ENCODE measurements at regions not wholly inside any gene's neighbourhood (a gene's known extent, or its start where the extent isn't known, plus 50 kb on each side); places are given as distances from the start of the nearest gene placed in this dataset.

DNA sequence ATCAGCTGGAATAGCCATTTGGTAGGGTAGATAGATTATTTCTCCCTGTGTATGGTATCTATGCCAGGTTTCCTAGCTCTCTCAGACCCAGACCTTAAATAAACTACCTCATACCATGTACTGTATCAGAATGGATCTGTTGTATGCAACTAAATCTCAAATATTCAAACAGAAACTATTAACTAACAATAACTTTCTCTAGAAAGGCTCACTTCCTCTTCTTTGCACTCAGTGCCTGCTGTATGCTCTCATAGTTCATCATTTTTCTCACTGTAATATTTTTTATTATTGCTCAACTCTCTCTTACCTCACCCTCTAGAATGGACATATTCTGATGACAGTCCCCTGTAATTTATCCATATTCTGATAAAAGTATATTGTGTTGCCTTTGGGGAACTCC, 182.4 kb downstream of the TOX3 start:
- TF ChIP-seq POLR2A (IDR thresholded peaks at IDR 0.05) = no peak
- TF ChIP-seq CTCF (IDR thresholded peaks at IDR 0.05) = no peak
- DNase-seq (no peak), ATAC-seq (no peak)
- Histone ChIP-seq H3K4me1 (no peaks in the 10 kb centered on the region), H3K4me3 (no peak overlapping the region), H3K36me3 (replicated peaks in 1 of 2; ENCODE audit: insufficient read depth in 1 of 2, low read depth in 2 of 2) (no peaks in the 10 kb centered on the region), H3K9me3 (no peaks in the 10 kb centered on the region), H3K27me3 (no peaks in the 10 kb centered on the region), H3K27ac (no peak overlapping the region)
- intact Hi-C loops (cut with DNase I) = no loop called here

DNA sequence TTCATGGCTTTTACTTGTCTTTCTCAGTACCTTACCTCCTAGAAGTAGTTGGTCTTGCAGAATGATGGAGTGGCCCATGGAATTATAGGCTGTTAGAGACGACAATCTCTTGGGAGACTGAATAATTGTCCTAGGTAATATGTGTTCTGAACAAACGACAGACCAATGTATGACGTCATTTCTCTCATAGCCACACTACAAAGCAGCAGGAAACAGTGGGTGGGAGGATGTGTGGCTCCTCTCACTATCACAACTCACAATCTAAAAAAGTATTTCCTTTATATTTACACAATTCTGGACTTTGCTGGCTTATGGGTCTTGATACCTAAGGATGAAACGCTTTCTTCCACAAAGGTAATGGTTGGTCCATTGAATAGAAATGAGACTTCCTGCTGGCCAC, 183.9 kb downstream of the TOX3 start:
- Histone ChIP-seq H3K36me3 (replicated peaks in 1 of 2; ENCODE audit: insufficient read depth in 1 of 2, low read depth in 2 of 2) (no peaks in the 10 kb centered on the region), H3K4me3 (no peak overlapping the region), H3K4me1 (no peaks in the 10 kb centered on the region), H3K9me3 (no peaks in the 10 kb centered on the region), H3K27me3 (no peaks in the 10 kb centered on the region), H3K27ac (no peak overlapping the region)
- WGBS, 2 donors = 63 to 66% methylated on average over 4 of the region's 4 CpGs
- TF ChIP-seq POLR2A (IDR thresholded peaks at IDR 0.05) = no peak
- no peak for TF ChIP-seq CTCF (IDR thresholded peaks at IDR 0.05)
- intact Hi-C loops (cut with DNase I) = no loop called here
- ATAC-seq = no peak
- DNase-seq = no peak

DNA sequence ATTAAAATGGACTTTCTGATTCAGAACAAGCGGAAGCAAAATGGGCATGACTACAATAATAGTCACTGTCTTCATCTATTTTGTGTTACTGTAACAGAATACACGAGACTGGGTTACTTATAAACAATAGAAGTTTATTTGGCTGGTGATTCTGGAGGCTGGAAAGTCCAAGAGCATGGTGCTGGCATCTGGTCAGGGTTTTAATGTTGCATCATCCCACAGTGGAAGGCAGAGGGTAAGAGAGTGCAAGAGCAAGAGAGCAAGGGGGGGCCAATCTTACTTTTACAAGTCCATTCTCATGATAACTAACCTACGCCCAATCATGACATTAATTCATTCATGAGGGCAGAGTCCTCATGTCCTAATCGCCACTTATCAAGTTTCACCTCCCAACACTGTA, 189.2 kb downstream of the TOX3 start:
- 51 to 52% methylated on average over 4 of the region's 4 CpGs for WGBS, 2 donors
- TF ChIP-seq POLR2A (IDR thresholded peaks at IDR 0.05) (no peak), CTCF (IDR thresholded peaks at IDR 0.05) (no peak)
- Histone ChIP-seq H3K36me3 (replicated peaks in 1 of 2; ENCODE audit: insufficient read depth in 1 of 2, low read depth in 2 of 2) (no peaks in the 10 kb centered on the region), H3K9me3 (no peaks in the 10 kb centered on the region), H3K27me3 (no peaks in the 10 kb centered on the region), H3K27ac (no peak overlapping the region), H3K4me1 (no peaks in the 10 kb centered on the region), H3K4me3 (no peak overlapping the region)
- no peak for ATAC-seq
- intact Hi-C loops (cut with DNase I) = no loop called here
- DNase-seq = no peak

DNA sequence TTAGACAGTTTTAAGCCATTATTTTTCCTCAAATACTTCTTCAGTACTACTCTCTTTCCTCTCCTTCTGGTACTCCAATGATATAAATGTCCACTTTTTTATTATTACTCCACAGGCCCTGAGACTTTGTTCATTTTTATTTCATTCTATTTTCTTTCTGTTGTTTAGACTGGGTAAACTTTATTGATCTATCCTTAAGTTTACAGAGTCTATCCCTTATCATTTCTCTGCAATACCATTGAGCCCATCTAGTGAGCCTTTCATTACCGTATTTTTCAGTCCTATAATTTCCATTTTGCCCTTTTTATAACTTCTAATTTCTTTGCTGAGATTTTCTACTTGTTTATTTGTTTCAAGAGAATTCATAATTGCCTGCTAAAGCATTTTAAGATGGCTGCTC, 193.7 kb downstream of the TOX3 start:
- Histone ChIP-seq H3K4me1 (no peaks in the 10 kb centered on the region), H3K27ac (no peak overlapping the region), H3K4me3 (no peak overlapping the region), H3K36me3 (replicated peaks in 1 of 2; ENCODE audit: insufficient read depth in 1 of 2, low read depth in 2 of 2) (no peaks in the 10 kb centered on the region), H3K27me3 (no peaks in the 10 kb centered on the region), H3K9me3 (no peaks in the 10 kb centered on the region)
- no peak for TF ChIP-seq CTCF (IDR thresholded peaks at IDR 0.05)
- TF ChIP-seq POLR2A (IDR thresholded peaks at IDR 0.05) = no peak
- WGBS, 2 donors = 79 to 88% methylated on average over 1 of the region's 1 CpG
- DNase-seq = no peak
- no peak for ATAC-seq
- intact Hi-C loops (cut with DNase I) = no loop called here

DNA sequence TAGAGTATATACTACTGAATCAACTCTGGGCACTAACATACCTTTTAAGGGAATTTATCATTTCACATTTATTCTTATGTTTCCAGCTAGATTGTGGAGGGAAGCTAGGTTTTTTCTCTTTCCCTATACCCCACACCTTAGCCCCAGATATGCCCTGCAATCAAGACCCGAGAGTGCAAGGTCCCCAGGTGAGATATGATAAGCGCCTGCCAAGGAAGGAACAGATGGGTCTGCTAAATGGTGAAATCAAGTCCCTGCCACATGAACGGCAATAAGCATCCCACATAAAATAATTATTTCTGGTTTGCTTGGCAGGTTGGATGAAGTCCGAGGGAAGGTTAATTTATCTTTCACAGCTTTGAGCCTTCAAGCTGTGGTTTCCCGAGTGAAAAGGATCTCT, 195.5 kb downstream of the TOX3 start:
- WGBS, 2 donors = 53 to 54% methylated on average over 5 of the region's 5 CpGs
- ATAC-seq (no peak), DNase-seq (no peak)
- no peak overlapping the region for H3K27ac ChIP-seq
- no peaks in the 10 kb centered on the region for H3K27me3 ChIP-seq
- H3K36me3 ChIP-seq (replicated peaks in 1 of 2; ENCODE audit: insufficient read depth in 1 of 2, low read depth in 2 of 2) = no peaks in the 10 kb centered on the region
- no peaks in the 10 kb centered on the region for H3K9me3 ChIP-seq
- H3K4me1 ChIP-seq = no peaks in the 10 kb centered on the region
- intact Hi-C loops (cut with DNase I) = no loop called here
- no peak overlapping the region for H3K4me3 ChIP-seq
- TF ChIP-seq CTCF (IDR thresholded peaks at IDR 0.05) (no peak), POLR2A (IDR thresholded peaks at IDR 0.05) (no peak)
